IMR-90 (cell line): ENCODE measurements at regions not wholly inside any gene's neighbourhood (a gene's known extent, or its start where the extent isn't known, plus 50 kb on each side); places are given as distances from the start of the nearest gene placed in this dataset.

Experiments used
- CEBPB ChIP-seq: IDR thresholded peaks from 2 replicates; pipeline ENCODE4 v1.6.1; 2012; ENCODE audit warnings: low read depth, low read length, improper control_type of control experiment
- CTCF ChIP-seq: conservative IDR thresholded peaks from 2 replicates; pipeline ENCODE4 v1.5.1; 2012; ENCODE audit warnings: mild to moderate bottlenecking, low read depth, low read length, improper control_type of control experiment
- MAZ ChIP-seq: IDR thresholded peaks from 2 replicates; pipeline ENCODE4 v1.6.1; 2012; ENCODE audit warnings: low read depth, mild to moderate bottlenecking, low read length, improper control_type of control experiment, moderate library complexity, borderline replicate concordance
- POLR2A ChIP-seq: IDR thresholded peaks from 2 replicates; pipeline ENCODE4 v1.6.1; 2012; ENCODE audit warnings: mild to moderate bottlenecking, low read depth, low read length
- RAD21 ChIP-seq: IDR thresholded peaks from 2 replicates; pipeline ENCODE4 v1.6.1; 2012; ENCODE audit warnings: low read length, improper control_type of control experiment
- RCOR1 ChIP-seq: IDR thresholded peaks from 2 replicates; pipeline ENCODE4 v1.6.1; 2012; ENCODE audit warnings: mild to moderate bottlenecking, low read length, improper control_type of control experiment; ENCODE audit not compliant: insufficient replicate concordance
- RFX5 ChIP-seq: IDR thresholded peaks from 2 replicates; pipeline ENCODE4 v1.8.0; 2012; ENCODE audit warnings: low read depth, mild to moderate bottlenecking, low read length, moderate library complexity

- TF ChIP-seq CTCF (no peak), POLR2A (no peak), RCOR1 (no peak), RFX5 (no peak), RAD21 (no peak), MAZ (no peak), CEBPB (no peak)
Observed at GRCh38 chr1:229098361-229098760, 172.6 kb upstream of the RAB4A start.
